ACC112 (cell line): ENCODE measurements at regions not wholly inside any gene's neighbourhood (a gene's known extent, or its start where the extent isn't known, plus 50 kb on each side); places are given as distances from the start of the nearest gene placed in this dataset.
"Not testable (repeated sequence)": the region's sequence is repeated elsewhere in the genome, so short reads cannot be mapped to it uniquely, and the experiment has no call there.

Experiments used
- H2AFZ ChIP-seq: fragments of 200-600 bp; sonication (generic); one replicate; pipeline ENCODE4 v1.6.0; 2017; ENCODE audit warnings: antibody characterized with exemption, low read length; ENCODE audit not compliant: unreplicated experiment
- H3K27ac ChIP-seq: fragments of 200-600 bp; sonication (generic); 2 replicates; pipeline ENCODE4 v1.5.1; 2014; ENCODE audit warnings: low read depth, mild to moderate bottlenecking, antibody characterized with exemption, low read length, moderate library complexity
- H3K27me3 ChIP-seq: fragments of 200-600 bp; sonication (generic); 2 replicates; pipeline ENCODE4 v1.6.1; 2014; ENCODE audit warnings: mild to moderate bottlenecking, antibody characterized with exemption, low read length, moderate library complexity, mixed read lengths; ENCODE audit not compliant: insufficient read depth
- H3K36me3 ChIP-seq: fragments of 200-600 bp; sonication (generic); 2 replicates; pipeline ENCODE4 v1.6.1; 2016; ENCODE audit warnings: mild to moderate bottlenecking, antibody characterized with exemption, low read length, moderate library complexity, mixed read lengths; ENCODE audit not compliant: insufficient read depth
- H3K4me1 ChIP-seq: fragments of 200-600 bp; sonication (generic); one replicate; pipeline ENCODE4 v1.6.1; 2016; ENCODE audit warnings: low read length, mixed read lengths; ENCODE audit not compliant: insufficient read depth, unreplicated experiment, control insufficient read depth
- H3K4me3 ChIP-seq: fragments of 200-600 bp; sonication (generic); 2 replicates; pipeline ENCODE4 v1.5.1; 2014; ENCODE audit warnings: mild to moderate bottlenecking, low read depth, low read length
- H3K79me2 ChIP-seq: fragments of 200-600 bp; sonication (generic); one replicate; pipeline ENCODE4 v1.6.0; 2016; ENCODE audit warnings: low read length; ENCODE audit not compliant: control insufficient read depth, unreplicated experiment, insufficient read depth

GRCh38 chr15:26231096-26231495 is 368.0 kb upstream of the ATP10A start:
- Histone ChIP-seq H3K79me2 (no peaks in the 10 kb centered on the region), H3K36me3 (no peaks in the 10 kb centered on the region), H3K4me3 (no peak overlapping the region), H3K27ac (no peak overlapping the region), H2AFZ (no peak overlapping the region), H3K4me1 (no peaks in the 10 kb centered on the region), H3K27me3 (no peaks in the 10 kb centered on the region)

DNA sequence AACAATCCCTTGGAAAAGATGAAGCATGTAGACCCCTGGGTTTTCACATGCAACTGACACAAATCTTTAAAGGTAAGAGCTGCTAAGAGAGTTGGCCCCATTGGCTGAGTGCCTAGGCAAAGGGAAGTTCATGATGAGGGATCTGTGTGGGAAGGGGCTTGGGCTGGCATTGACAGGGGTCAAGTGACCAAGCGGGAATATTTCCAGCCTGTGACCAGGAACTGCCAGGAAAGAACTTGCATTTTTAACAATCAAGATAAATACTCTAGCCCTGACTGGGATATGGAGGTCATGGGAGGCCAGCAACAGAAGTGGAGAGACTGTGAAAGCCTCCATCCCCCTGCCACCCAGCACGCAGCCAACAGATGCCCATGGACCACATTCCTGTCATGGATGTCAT is 361.1 kb upstream of the ATP10A start:
- Histone ChIP-seq H2AFZ (no peak overlapping the region), H3K79me2 (no peaks in the 10 kb centered on the region), H3K36me3 (no peaks in the 10 kb centered on the region), H3K4me3 (no peak overlapping the region), H3K4me1 (no peaks in the 10 kb centered on the region), H3K27me3 (no peaks in the 10 kb centered on the region), H3K27ac (no peak overlapping the region)

DNA sequence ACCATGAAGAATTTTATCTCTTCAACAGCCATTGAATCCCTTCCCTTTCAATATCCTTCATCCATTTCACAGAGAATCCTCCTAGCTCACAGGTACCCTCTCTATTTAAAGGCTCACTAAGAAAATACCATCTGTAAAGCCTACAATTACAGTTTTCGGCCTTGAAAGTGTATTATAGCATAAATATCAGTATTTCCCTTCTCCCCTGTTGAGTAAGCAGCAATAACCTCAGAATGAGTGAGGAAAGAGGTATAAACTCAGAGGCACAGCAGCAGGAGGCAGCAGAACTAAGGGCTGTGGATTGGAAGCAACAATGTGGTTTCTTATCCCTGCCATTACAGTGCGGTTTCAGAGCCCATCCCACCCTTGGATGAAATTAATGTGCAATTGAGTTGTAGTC is 360.6 kb upstream of the ATP10A start:
- Histone ChIP-seq H3K27me3 (no peaks in the 10 kb centered on the region), H3K79me2 (no peaks in the 10 kb centered on the region), H3K27ac (no peak overlapping the region), H3K4me1 (no peaks in the 10 kb centered on the region), H2AFZ (no peak overlapping the region), H3K4me3 (no peak overlapping the region), H3K36me3 (no peaks in the 10 kb centered on the region)

GRCh38 chr15:26222781-26223180 is 359.7 kb upstream of the ATP10A start:
- no peaks in the 10 kb centered on the region for H3K79me2 ChIP-seq
- no peaks in the 10 kb centered on the region for H3K36me3 ChIP-seq
- no peak overlapping the region for H2AFZ ChIP-seq
- H3K27ac ChIP-seq: no peak overlapping the region
- H3K27me3 ChIP-seq: no peaks in the 10 kb centered on the region
- H3K4me1 ChIP-seq: no peaks in the 10 kb centered on the region
- H3K4me3 ChIP-seq: no peak overlapping the region

- H2AFZ ChIP-seq, H3K79me2 ChIP-seq, H3K36me3 ChIP-seq, H3K27ac ChIP-seq, H3K4me1 ChIP-seq, H3K4me3 ChIP-seq, H3K27me3 ChIP-seq: not testable (repeated sequence)
These were observed 353.9 kb upstream of the ATP10A start for GRCh38 chr15:26217043-26217442.

- Histone ChIP-seq H3K27me3 (no peaks in the 10 kb centered on the region), H2AFZ (no peak overlapping the region), H3K27ac (no peak overlapping the region), H3K79me2 (no peaks in the 10 kb centered on the region), H3K36me3 (no peaks in the 10 kb centered on the region), H3K4me1 (no peaks in the 10 kb centered on the region), H3K4me3 (no peak overlapping the region)
These were observed 351.2 kb upstream of the ATP10A start for GRCh38 chr15:26214290-26214689.

DNA sequence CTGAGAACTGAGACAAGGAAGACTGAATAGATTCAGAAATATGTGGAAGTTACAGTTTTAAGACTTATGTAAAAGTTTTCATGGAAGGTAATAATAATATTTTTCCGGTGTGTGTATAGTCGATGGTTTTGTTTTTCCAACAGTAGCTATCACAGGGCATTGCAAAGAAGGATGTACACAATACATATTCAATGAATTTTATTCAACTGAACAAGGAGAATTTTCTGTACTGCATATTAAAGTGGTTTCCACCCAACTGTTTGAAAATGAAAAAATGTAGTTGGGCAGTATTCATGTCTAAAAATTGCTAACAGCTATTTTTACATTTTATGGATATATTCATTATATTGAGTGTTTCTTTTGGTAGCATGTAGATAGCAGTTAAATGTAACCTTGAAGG is 350.3 kb upstream of the ATP10A start:
- Histone ChIP-seq H2AFZ (no peak overlapping the region), H3K4me1 (no peaks in the 10 kb centered on the region), H3K4me3 (no peak overlapping the region), H3K27ac (no peak overlapping the region), H3K27me3 (no peaks in the 10 kb centered on the region), H3K79me2 (no peaks in the 10 kb centered on the region), H3K36me3 (no peaks in the 10 kb centered on the region)

DNA sequence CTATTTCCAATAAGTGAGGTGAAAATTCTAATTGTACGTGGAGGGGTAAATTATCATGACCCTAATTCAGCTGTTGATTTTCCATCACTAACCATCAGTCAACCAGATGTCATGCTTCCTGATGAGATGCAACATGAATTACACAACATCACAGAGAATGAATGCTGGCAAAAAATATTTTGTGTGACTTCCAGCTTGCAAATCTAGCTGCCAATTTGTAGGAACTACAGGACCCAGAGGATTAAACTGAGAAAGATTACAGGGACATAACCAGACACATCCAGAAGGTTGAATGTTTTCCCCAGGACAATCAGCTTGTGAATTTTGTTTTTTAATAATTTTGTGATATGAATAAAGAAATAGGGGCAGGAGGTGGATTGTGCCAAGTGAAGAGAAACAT is 349.0 kb upstream of the ATP10A start:
- Histone ChIP-seq H3K36me3 (no peaks in the 10 kb centered on the region), H3K79me2 (no peaks in the 10 kb centered on the region), H3K4me3 (no peak overlapping the region), H3K27me3 (no peaks in the 10 kb centered on the region), H3K27ac (no peak overlapping the region), H2AFZ (no peak overlapping the region), H3K4me1 (no peaks in the 10 kb centered on the region)

DNA sequence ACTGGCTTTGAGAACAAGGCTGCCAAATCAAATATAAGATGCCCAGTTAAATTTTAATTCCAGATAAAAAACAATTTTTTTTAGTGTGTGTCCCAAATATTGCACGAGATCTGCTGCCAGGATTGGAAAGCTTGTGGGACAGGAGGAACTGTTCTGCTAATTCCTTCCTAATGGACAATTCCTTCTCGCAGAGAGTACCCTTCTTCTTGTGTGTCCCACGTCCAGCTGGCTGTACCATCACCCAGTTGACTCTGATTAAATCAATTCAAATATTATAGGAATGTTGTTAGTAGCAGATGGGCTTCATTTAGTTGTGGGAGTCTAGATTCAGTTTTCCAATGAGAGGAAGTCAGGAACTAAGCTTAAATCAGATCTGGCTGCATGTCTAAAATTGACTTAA is 347.9 kb upstream of the ATP10A start:
- Histone ChIP-seq H3K27ac (no peak overlapping the region), H3K27me3 (no peaks in the 10 kb centered on the region), H3K4me1 (no peaks in the 10 kb centered on the region), H3K36me3 (no peaks in the 10 kb centered on the region), H3K79me2 (no peaks in the 10 kb centered on the region), H2AFZ (no peak overlapping the region), H3K4me3 (no peak overlapping the region)

DNA sequence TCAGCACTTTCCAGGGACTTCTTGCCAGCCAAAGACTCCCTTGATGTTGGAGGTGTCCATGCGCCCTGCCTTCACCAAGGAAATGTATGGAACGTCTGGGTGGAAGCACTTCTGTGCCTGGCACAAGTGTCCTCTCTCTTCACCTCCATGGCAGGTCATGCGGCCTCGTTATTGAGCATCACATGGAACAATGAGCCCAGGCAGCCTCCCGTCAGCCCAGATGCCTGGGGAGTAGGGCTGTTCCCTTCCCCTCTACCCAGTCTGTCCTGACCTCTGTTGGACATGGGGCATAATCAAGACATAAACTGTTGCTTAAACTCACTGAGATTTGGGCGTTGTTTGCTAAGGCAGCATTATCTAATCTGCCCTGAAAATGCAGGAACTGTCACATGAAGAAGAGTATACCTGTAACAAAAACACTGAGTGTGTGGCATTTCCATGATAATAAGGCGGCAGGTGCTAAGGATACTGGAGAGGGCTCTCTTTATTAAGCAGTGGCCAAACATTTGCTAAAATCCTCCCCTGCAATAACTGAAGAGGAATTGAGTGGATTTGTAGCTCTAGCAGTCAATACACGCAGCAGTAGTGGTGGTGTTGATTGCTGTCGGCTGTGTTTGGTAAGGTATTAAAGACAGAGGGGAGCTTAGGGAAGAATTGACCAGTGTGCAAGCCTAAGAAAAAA is 338.2 kb upstream of the ATP10A start:
- H3K4me3 ChIP-seq: no peak overlapping the region
- no peaks in the 10 kb centered on the region for H3K4me1 ChIP-seq
- H3K27ac ChIP-seq: no peak overlapping the region
- no peaks in the 10 kb centered on the region for H3K36me3 ChIP-seq
- no peak overlapping the region for H2AFZ ChIP-seq
- H3K27me3 ChIP-seq: no peaks in the 10 kb centered on the region
- H3K79me2 ChIP-seq: no peaks in the 10 kb centered on the region

DNA sequence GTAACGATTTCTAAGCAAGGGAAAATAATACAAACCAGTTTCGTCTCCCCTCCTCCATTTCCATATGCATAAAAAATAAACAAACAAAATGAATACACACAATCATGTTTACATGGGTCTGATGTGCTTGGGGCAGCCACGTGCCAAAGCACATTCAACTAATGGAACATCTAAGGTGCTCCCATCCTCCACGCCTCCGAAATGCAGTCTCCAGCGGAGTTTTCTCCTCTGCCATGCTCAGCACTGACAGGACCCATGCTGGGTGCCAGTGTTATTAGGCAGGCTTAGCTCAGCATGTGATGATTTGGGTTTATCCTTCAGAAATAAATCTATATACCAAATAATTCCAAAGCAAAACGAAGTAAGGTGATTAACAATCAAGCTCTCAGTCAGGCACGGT is 337.3 kb upstream of the ATP10A start:
- H3K27ac ChIP-seq: no peak overlapping the region
- no peak overlapping the region for H3K4me3 ChIP-seq
- H2AFZ ChIP-seq: no peak overlapping the region
- no peaks in the 10 kb centered on the region for H3K36me3 ChIP-seq
- no peaks in the 10 kb centered on the region for H3K4me1 ChIP-seq
- no peaks in the 10 kb centered on the region for H3K27me3 ChIP-seq
- H3K79me2 ChIP-seq: no peaks in the 10 kb centered on the region
